ENCODE measurements at regions not wholly inside any gene's neighbourhood (a gene's known extent, or its start where the extent isn't known, plus 50 kb on each side); places are given as distances from the start of the nearest gene placed in this dataset.

GRCh38 chr5:9838916-9839315 is 208.8 kb upstream of the TAS2R1 start (continued):
- no peak for TF ChIP-seq ZBTB33 (IDR thresholded peaks at IDR 0.05; ENCODE audit: extremely low read depth, insufficient replicate concordance, low read length)

DNA sequence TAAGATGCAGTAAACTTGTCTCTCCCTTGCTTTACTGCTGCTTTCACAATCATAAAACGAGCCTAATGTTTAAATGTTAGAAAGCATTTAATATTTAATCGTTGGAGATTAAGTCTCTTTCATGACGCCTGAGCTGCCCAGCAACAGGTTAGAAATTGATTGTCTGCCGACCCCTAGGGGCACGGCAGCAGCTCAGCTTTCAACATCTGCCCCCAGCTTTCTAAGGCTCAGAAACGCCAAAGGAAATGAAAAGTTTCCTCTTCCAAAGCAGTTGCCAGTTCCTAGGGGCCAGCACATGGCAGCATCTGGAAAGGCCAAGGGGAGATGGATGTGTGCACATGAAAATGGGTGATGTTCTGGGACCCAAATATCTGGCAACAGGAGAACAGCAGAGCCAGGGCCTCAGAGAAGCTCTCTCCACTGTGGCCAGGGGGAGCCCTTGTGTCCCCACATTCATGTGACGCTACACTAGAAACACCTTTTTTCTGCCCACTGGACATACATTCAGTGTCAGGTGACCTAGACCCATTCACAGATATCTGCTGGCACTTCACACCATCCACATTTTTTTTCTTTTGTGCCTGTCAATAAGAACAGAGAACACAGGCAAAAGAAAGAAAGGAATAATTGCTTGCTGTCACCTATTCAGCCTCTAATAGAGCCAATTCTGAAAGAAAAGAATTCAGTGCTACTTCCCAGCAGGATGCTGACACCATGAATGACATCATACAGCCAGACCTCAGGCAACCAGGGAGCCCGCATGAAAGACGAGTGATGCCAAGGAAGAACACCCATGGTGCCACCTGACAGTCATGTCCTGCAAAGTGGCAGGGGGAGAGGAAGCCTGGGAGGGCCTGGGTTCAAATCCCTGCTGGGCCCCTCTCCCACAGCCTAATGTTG is 205.0 kb upstream of the TAS2R1 start:
- Histone ChIP-seq H3K27me3 (ENCODE audit: insufficient read depth, low read length) (no peaks in the 10 kb centered on the region), H3K9me3 (ENCODE audit: control insufficient read depth in 1 of 2, insufficient read depth in 1 of 2, low read depth in 1 of 2, low read length in 2 of 2) (no peaks in the 10 kb centered on the region), H4K20me1 (ENCODE audit: insufficient read depth) (no peaks in the 10 kb centered on the region), H3K27ac (ENCODE audit: low read depth, low read length) (no peak overlapping the region), H3K4me1 (ENCODE audit: control insufficient read depth in 1 of 2, insufficient read depth in 2 of 2, low read length in 2 of 2) (no peaks in the 10 kb centered on the region), H2AFZ (ENCODE audit: low read depth, low read length, poor library complexity, severe bottlenecking) (no peak overlapping the region), H3K4me3 (replicated peaks in 1 of 2; ENCODE audit: low read depth in 1 of 2, low read length in 2 of 2) (no peak overlapping the region), H3K79me2 (ENCODE audit: insufficient read depth, low read length) (no peaks in the 10 kb centered on the region), H3K9ac (ENCODE audit: low read length) (no peak overlapping the region), H3K9me2 (ENCODE audit: insufficient read depth) (no peaks in the 10 kb centered on the region), H3K4me2 (ENCODE audit: low read length) (no peak overlapping the region), H3K36me3 (ENCODE audit: control insufficient read depth in 1 of 2, insufficient read depth in 2 of 2, low read length in 2 of 2) (no peaks in the 10 kb centered on the region)
- RAD21 ChIA-PET (ENCODE audit: low non-redundant PET in 1 of 2, low total read pairs in 2 of 2, uncharacterized antibody in 2 of 2, unreplicated experiment in 2 of 2): no interaction called here
- BruUV-seq (replicated peaks): no TSS peak
- ATAC-seq: no peak; the same call in 1 of the 2 replicates
- POLR2A ChIA-PET: no interaction called here
- intact Hi-C loops (cut with micrococcal nuclease): no loop called here
- DNase-seq (ENCODE audit: low read depth, low spot score): no peak
- CTCF ChIA-PET: no interaction called here
- no peak for TF ChIP-seq JUND (IDR thresholded peaks at IDR 0.05)
- TF ChIP-seq SRF (IDR thresholded peaks at IDR 0.05; ENCODE audit: low read depth): no peak
- TF ChIP-seq FOSL1 (IDR thresholded peaks at IDR 0.05; ENCODE audit: low read depth): no peak
- TF ChIP-seq TCF7L2 (IDR thresholded peaks at IDR 0.05; ENCODE audit: borderline replicate concordance, extremely low read depth, insufficient read depth, insufficient read length): no peak
- TF ChIP-seq SP1 (IDR thresholded peaks at IDR 0.05; ENCODE audit: low read depth): no peak
- TF ChIP-seq, protein P1, sequence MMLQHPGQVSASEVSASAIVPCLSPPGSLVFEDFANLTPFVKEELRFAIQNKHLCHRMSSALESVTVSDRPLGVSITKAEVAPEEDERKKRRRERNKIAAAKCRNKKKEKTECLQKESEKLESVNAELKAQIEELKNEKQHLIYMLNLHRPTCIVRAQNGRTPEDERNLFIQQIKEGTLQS (IDR thresholded peaks at IDR 0.05): no peak
- no peak for TF ChIP-seq CBX3 (IDR thresholded peaks at IDR 0.05; ENCODE audit: low read depth)
- TF ChIP-seq, protein P2, sequence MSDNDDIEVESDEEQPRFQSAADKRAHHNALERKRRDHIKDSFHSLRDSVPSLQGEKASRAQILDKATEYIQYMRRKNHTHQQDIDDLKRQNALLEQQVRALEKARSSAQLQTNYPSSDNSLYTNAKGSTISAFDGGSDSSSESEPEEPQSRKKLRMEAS (IDR thresholded peaks at IDR 0.05): no peak
- no peak for TF ChIP-seq POLR2A (IDR thresholded peaks at IDR 0.05; ENCODE audit: borderline replicate concordance, extremely low read depth, insufficient read depth, insufficient read length)
- TF ChIP-seq EZH2 (IDR thresholded peaks at IDR 0.05): no peak
- no peak for TF ChIP-seq CEBPB (IDR thresholded peaks at IDR 0.05; ENCODE audit: low read depth)
- no peak for TF ChIP-seq RAD21 (IDR thresholded peaks at IDR 0.05; ENCODE audit: low read depth)
- TF ChIP-seq ELF1 (IDR thresholded peaks at IDR 0.05; ENCODE audit: borderline replicate concordance, low read depth): no peak
- TF ChIP-seq EZH2phosphoT487 (IDR thresholded peaks at IDR 0.05; ENCODE audit: borderline replicate concordance): no peak
- TF ChIP-seq YY1 (IDR thresholded peaks at IDR 0.05; ENCODE audit: extremely low read depth, insufficient replicate concordance, low read depth, low read length): no peak
- TF ChIP-seq ZNF274 (IDR thresholded peaks at IDR 0.05; ENCODE audit: low read depth, low read length): no peak
- no peak for TF ChIP-seq ZBTB33 (IDR thresholded peaks at IDR 0.05; ENCODE audit: extremely low read depth, insufficient replicate concordance, low read length)
- TF ChIP-seq ZFX (IDR thresholded peaks at IDR 0.05): no peak
